Ovary (tissue), 3 donors: ENCODE measurements at regions not wholly inside any gene's neighbourhood (a gene's known extent, or its start where the extent isn't known, plus 50 kb on each side); places are given as distances from the start of the nearest gene placed in this dataset.

Experiments
- CTCF ChIP-seq, 3 donors: fragments of 450-650 bp in 2 of 3; fragments of 200-600 bp in 1 of 3; IDR thresholded peaks; one replicate each; pipeline versions ENCODE4 v1.5.1 to v1.8.0; 2016 to 2022; ENCODE audit warnings: antibody characterized with exemption in 3 of 3, mild to moderate bottlenecking in 1 of 3
- EP300 ChIP-seq: sonication (generic); formaldehyde crosslinking; IDR thresholded peaks from one replicate; pipeline ENCODE4 v1.6.1; 2017; ENCODE audit warnings: antibody characterized with exemption
- POLR2A ChIP-seq: fragments of 450-650 bp; IDR thresholded peaks from one replicate; pipeline ENCODE4 v1.6.1; 2017; ENCODE audit warnings: antibody characterized with exemption, mild to moderate bottlenecking, moderate library complexity
- donor health status: DM: no; HTN: no; CAD: no.

DNA sequence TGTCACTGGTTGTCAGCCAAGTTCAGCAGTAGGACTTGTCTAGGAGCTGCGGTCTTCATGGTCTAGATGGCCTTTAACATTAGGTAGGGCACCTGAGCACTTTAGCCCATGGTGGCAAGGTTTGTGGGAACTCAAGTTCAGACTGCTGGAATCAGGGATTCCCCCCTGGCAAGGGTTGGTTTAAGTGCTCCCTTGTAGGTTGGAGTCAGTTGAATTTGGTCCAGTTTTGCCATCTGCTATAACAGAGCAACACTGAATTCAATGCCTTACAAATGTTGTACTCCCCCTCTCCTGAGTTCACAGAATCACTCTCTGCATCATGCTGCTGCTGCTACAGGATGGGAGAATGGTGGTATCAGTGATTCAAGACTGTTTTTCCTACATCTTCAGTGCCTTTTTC lies 509.3 kb downstream of the VGLL3 start:
- no peak for TF ChIP-seq CTCF (IDR thresholded peaks at IDR 0.05)
- TF ChIP-seq POLR2A: no peak
- TF ChIP-seq EP300: no peak
